OCI-LY3 (cell line): ENCODE measurements at regions not wholly inside any gene's neighbourhood (a gene's known extent, or its start where the extent isn't known, plus 50 kb on each side); places are given as distances from the start of the nearest gene placed in this dataset.

Experiments
- EZH2phosphoT487 ChIP-seq: fragments of 200-600 bp; shearing (Covaris generic); IDR thresholded peaks from 2 replicates; pipeline ENCODE4 v1.6.1; 2018; ENCODE audit warnings: antibody characterized with exemption, mixed run types, low read depth
- TF ChIP-seq, protein P1 (sequence below): fragments of 200-600, 300-600 bp; sonication (generic); IDR thresholded peaks from 2 replicates; pipeline ENCODE4 v1.5.1; 2014; ENCODE audit warnings: antibody characterized with exemption, low read length, low read depth

DNA sequence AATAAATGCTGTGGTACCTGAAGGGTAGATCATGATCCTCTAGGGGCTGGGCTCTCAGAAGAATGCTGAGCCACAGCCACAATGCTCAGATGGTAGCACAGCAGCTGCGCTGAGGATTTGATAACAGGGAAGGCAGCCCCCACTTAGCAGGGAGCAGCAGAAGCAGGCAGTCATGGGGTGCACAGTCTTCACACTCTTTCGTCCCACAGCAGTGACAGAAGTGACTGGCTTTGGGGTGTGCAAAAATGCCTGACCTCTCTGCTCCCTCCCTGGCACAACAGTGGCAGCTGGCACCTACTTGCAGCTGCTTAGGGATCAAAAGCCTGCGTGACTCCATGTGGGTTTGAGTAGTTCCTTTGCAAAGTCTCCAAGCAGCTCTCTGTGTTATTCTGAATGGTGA lies 1349.8 kb upstream of the RAG2 start:
- TF ChIP-seq, protein P1, sequence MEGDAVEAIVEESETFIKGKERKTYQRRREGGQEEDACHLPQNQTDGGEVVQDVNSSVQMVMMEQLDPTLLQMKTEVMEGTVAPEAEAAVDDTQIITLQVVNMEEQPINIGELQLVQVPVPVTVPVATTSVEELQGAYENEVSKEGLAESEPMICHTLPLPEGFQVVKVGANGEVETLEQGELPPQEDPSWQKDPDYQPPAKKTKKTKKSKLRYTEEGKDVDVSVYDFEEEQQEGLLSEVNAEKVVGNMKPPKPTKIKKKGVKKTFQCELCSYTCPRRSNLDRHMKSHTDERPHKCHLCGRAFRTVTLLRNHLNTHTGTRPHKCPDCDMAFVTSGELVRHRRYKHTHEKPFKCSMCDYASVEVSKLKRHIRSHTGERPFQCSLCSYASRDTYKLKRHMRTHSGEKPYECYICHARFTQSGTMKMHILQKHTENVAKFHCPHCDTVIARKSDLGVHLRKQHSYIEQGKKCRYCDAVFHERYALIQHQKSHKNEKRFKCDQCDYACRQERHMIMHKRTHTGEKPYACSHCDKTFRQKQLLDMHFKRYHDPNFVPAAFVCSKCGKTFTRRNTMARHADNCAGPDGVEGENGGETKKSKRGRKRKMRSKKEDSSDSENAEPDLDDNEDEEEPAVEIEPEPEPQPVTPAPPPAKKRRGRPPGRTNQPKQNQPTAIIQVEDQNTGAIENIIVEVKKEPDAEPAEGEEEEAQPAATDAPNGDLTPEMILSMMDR = no peak
- no peak for TF ChIP-seq EZH2phosphoT487
